NCI-H1417 (cell line): ENCODE measurements at regions not wholly inside any gene's neighbourhood (a gene's known extent, or its start where the extent isn't known, plus 50 kb on each side); places are given as distances from the start of the nearest gene placed in this dataset.
A peak's percentile ranks its signal among the peaks of the same experiment; 100 is the strongest.
"Not testable (repeated sequence)": the region's sequence is repeated elsewhere in the genome, so short reads cannot be mapped to it uniquely, and the experiment has no call there.

Experiments
- DNase-seq, 3 experiments: peaks; one replicate each; lab custom pipeline; 2025; lab: John Stamatoyannopoulos, UW

DNA sequence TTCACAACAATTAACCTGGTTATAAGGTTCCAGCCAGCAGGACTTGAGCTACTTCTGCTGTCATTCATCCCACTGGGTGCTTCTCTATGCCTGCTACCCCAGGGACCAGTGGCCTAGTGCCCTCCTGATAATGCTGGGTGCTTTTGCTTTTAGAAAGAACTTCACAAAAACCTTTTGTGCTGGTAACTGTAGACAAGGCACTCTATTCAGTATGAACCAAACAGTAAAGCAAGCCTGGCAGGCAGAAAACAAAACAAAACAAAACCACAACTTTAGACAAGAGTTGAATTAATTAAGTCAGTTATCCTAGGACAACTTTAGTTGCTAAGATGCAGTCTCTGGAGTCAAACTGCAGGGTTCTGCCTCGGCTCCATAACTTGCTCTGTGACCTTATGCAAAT is 61.9 kb upstream of the ADGRL2 start:
- no peak for DNase-seq

DNA sequence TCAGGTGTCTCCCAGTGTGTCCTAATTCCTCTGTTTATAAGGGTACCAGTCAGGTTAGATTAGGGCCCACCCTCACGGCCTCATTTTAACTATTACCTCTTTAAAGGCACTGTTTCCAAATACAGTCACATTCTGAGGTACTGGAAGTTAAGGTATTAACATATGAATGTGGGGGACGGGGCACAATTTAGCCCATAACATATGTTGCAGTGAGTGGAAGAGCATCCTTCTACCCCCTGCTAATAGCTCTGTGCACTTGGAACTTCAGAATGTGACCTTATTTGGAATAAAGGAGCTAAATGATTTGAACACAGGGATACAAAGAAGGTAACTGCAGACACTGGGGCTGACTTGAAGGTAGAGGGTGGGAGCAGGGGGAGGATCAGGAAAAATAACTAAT is 67.3 kb upstream of the ADGRL2 start:
- no peak for DNase-seq

GRCh38 chr1:81731989-81732388 is 68.7 kb upstream of the ADGRL2 start:
- no peak for DNase-seq

DNA sequence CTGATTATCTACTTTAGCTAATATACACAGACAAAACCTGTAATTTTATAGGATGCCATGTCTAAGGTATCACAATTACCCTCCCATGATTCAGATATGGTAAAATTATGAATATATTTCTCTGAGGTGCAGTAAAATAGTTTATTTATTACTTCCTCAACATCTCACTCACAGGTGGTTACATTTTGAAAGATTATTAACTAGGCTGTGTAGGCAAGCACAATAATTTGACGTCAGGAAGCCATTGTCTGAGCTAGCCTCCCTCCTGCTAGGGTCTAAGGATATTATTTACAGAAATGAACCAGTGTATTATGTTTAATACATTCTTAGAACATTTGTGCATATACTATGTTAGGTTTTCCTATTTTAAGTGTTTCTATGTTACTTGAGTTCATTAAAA is 69.9 kb upstream of the ADGRL2 start:
- no peak for DNase-seq

- not testable (repeated sequence) for DNase-seq
Measured at GRCh38 chr1:81730299-81730698, 70.4 kb upstream of the ADGRL2 start.

- no peak for DNase-seq
Measured at GRCh38 chr1:81729818-81730217, 70.9 kb upstream of the ADGRL2 start.

GRCh38 chr1:81729239-81729638 is 71.5 kb upstream of the ADGRL2 start:
- no peak for DNase-seq

- DNase-seq, result no peak
Measured at GRCh38 chr1:81725823-81726222, 74.9 kb upstream of the ADGRL2 start.

DNA sequence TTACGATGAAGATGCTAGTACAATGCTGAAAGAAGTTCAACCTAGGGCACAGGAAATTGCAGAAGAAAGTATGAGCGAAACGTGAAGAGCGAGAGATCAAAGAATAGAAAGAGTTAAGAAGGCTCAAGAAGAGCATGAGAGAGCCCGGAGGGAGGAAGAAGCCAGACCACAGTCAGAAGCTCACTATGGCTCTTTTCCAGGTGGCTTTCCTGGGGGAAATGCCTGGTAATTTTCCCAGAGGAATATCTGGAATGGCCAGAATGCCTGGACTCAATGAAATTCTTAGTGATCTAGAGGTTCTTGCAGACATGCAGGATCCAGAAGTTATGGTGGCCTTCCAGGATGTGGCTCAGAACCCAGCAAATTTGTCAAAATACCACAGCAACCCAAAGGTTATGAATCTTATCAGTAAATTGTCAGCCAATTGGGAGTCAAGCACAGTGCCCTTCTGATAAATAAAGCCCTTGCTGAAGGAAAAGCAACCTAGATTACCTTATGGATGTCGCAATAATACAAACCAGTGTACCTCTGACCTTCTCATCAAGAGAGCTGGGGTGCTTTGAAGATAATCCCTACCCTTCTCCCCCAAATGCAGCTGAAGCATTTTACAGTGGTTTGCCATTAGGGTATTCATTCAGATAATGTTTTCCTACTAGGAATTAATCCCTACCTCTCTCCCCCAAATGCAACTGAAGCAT is 78.0 kb upstream of the ADGRL2 start:
- not testable (repeated sequence) for DNase-seq

DNA sequence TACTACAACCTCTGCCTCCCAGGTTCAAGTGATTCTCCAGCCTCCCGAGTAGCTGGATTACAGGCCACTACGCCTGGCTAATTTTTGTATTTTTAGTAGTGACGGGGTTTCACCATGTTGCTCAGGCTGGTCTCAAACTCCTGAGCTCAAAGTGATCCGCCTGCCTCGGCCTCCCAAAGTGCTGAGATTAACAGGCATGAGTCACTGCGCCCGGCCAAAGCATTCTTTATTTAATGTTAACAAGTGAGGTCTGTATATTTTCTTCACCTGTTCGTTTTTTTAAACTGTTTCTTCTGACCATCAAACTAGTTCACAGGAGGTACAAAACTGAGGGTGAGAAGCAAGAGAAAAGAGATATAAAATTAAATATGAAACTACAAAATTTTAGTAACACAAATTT is 80.5 kb upstream of the ADGRL2 start:
- not testable (repeated sequence) for DNase-seq

GRCh38 chr1:81717230-81717629 is 83.5 kb upstream of the ADGRL2 start:
- no peak for DNase-seq

GRCh38 chr1:81715391-81715790 is 85.3 kb upstream of the ADGRL2 start:
- no peak for DNase-seq

DNA sequence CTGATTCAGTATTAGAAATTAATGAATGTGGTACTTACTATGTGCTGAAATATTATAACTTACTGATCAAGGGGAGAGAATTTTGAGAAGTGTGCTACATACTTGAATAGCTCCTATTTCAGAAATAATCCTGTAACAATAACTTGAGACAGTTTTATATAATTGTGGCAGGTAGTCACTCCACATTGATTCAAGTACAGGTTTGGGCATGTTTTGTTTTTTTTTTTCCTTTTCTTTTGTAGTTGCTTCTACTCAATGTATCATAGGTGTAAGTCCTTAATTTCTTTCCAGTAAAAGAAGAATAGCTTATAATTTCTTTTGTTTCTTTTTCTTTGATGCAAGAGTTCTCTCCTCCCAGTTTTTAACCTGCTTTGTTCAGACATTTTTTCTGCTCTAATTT is 86.1 kb upstream of the ADGRL2 start:
- DNase-seq, result peak in 1 of 3 experiments; percentile 24

GRCh38 chr1:81712425-81712824 is 88.3 kb upstream of the ADGRL2 start:
- no peak for DNase-seq

DNA sequence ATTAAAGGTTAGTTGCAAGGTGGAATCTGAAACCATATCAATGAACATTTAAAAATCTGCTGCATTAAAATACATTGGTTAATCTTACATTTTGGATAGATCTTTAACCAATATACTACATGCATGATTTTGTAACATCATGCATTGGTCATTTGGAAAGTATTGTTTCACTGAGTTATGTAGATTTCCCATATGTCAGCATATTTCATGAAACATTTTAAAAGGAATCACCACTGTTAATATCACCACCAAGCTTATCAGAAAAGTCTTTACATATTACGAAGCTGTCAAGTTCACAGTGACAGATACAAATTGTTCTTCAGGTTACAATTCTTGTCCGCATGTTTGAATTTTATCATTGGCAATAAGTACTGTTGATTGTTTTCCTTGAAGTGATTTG is 89.9 kb upstream of the ADGRL2 start:
- no peak for DNase-seq

DNA sequence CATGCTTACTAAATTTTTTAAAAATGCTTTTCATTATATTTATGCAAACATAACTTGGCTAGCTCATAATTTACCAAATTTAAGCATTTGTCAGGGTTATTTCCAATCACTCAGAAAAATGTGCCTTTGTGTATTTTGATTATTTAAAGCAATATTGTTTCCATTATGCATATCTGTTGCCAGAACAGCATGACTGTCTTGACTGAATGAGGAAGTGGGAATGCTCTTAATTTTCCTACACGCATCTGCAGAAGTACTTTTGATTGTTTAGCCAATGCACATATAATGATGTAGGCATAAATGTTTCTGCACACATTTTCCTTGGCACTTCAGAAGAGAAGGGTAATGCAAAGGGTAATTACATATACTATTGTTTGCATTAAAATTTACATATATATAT is 92.5 kb upstream of the ADGRL2 start:
- DNase-seq, result no peak

GRCh38 chr1:81706650-81707435 is 93.9 kb upstream of the ADGRL2 start:
- no peak for DNase-seq

- DNase-seq, result no peak
Measured at GRCh38 chr1:81703756-81704463, 96.8 kb upstream of the ADGRL2 start.

GRCh38 chr1:81703391-81703755 is 97.4 kb upstream of the ADGRL2 start:
- no peak for DNase-seq

DNA sequence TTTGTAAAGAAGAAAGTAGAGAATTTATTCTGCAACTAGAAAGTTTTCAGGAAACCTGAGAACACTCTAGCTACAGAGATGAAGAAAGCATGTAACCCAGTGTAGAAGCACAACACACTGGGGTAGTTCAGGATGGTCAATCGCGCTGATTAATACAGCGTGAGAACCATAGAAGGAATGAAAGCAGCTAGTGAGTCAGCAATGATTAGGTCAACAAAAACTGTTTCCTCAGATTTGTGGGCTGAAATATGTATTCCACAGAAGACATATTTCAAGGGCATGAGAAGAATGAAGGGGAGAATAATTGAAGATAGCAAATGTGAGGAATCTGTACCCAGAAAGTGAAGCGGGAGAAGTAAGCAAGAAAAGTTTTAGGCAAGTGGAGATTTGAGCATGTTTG is 97.8 kb upstream of the ADGRL2 start:
- DNase-seq, result no peak

DNA sequence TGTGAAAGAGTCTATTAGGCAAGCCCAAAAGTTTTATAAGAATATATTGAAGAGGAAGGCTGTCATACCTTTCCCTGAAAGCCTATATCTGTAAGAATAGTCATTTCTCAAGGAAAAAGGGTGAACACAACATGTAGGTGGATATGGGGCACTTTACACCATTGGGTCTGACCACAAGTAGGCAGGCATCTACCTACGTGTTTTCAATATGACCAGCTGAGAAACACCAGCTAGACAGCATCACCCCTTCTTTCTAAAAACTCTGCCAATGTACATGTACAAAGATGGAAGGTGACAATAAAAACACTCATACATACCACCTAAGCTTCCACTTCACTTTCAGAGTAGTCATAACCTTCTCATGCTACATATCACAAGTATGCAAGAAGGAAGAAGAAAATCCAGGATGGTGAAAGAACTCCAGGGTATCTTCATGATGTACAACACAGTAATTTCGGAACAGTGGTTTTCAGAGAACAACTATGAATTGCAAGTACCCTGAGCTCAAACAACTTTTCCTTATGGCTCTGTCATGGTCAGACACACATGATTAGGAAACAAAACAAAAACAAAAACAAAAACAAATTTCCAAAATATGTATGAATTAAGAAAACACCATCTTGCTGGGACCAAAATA is 98.5 kb upstream of the ADGRL2 start:
- no peak for DNase-seq

DNA sequence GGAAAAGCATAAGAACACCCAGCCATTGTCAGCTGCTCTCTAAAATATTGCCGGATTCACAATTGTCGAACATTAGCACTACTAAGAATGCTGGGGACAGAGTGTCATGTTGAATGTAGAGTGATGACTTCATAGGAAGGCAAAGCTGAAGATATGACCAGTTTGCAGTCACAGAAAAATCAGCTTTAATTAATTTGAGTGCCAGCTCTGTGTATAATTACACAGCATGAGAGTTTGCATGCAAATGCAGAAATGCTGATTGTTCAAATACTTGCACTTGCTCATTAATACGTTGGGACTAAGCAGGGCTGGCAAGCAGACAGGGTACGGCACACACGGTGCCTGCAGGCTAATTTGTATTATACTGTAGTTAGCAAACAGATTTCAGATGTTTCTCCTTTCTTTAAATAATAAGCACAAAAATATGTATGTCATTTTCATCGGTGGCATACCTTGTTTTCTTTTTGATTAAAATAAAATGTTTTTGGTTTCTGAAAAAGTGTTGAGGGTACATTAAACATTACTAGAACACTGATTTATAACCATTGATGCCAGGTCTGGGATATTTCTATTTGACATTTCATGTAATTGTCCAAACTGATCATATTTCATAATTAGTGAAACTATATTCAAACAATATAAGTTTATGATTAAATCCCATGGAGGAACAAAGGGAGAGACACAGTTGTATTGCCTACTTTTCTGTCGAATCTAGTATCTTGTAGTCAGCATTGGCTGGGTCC is 99.8 kb upstream of the ADGRL2 start:
- DNase-seq, result peak in 2 of 3 experiments; percentile 45 to 79
